ENCODE measurements at regions not wholly inside any gene's neighbourhood (a gene's known extent, or its start where the extent isn't known, plus 50 kb on each side); places are given as distances from the start of the nearest gene placed in this dataset.
"Not testable (repeated sequence)": the region's sequence is repeated elsewhere in the genome, so short reads cannot be mapped to it uniquely, and the experiment has no call there.

GRCh38 chrX:102858826-102859549 lies 78.1 kb upstream of the RAB40AL start:
- not testable (repeated sequence) for TF ChIP-seq CTCF, POLR2A, EP300, POLR2AphosphoS5 (IDR thresholded peaks at IDR 0.05)

Measured in suprapubic skin (tissue), 4 donors.